ENCODE measurements at regions not wholly inside any gene's neighbourhood (a gene's known extent, or its start where the extent isn't known, plus 50 kb on each side); places are given as distances from the start of the nearest gene placed in this dataset.

GRCh38 chr6:26224547-26224912 lies 137.3 kb downstream of the HFE start:
- no peak for TF ChIP-seq CTCF (conservative IDR thresholded peaks at IDR 0.05; ENCODE audit: low read depth, low read length)
- TF ChIP-seq EZH2 (IDR thresholded peaks at IDR 0.05; ENCODE audit: borderline replicate concordance, low read depth, low read length, poor library complexity, severe bottlenecking), result no peak

All from A673 (cell line).